Esophagus squamous epithelium (tissue), 5 donors: ENCODE measurements at regions not wholly inside any gene's neighbourhood (a gene's known extent, or its start where the extent isn't known, plus 50 kb on each side); places are given as distances from the start of the nearest gene placed in this dataset.

Experiments
- DNase-seq: peaks from one replicate; lab custom pipeline; 2025; lab: John Stamatoyannopoulos, UW
- H3K27ac ChIP-seq, 4 donors: fragments of 200-600 bp; sonication (generic); one replicate each; pipeline ENCODE4 v1.5.1; 2016 to 2019; ENCODE audit warnings: mild to moderate bottlenecking in 1 of 4
- H3K27me3 ChIP-seq, 4 donors: fragments of 200-600 bp; sonication (generic); 1 replicate in 3 of 4; 2 replicates in 1 of 4; pipeline versions ENCODE4 v1.5.1 to v1.6.0; 2017 to 2021; ENCODE audit warnings: antibody characterized with exemption in 1 of 4
- H3K36me3 ChIP-seq, 3 donors: fragments of 200-600 bp; sonication (generic); one replicate each; pipeline ENCODE4 v1.5.1; 2016 to 2019
- H3K4me1 ChIP-seq, 3 donors: fragments of 200-600 bp; sonication (generic); one replicate each; pipeline ENCODE4 v1.5.1; 2017 to 2019
- H3K4me3 ChIP-seq, 4 donors: fragments of 200-600 bp; sonication (generic); 1 replicate in 3 of 4; 2 replicates in 1 of 4; pipeline ENCODE4 v1.5.1; 2016 to 2019; ENCODE audit warnings: mild to moderate bottlenecking in 2 of 4, moderate library complexity in 1 of 4
- H3K9me3 ChIP-seq, 3 donors: fragments of 200-600 bp; sonication (generic); one replicate each; pipeline ENCODE4 v1.5.1; 2016 to 2019
- CTCF ChIP-seq, 6 experiments: fragments of 450-650 bp in 4 of 6; fragments of 200-600 bp in 2 of 6; sonication (generic) in 2 of 6; IDR thresholded peaks; one replicate each; pipeline ENCODE4 v1.5.1; 2016 to 2019; ENCODE audit warnings: antibody characterized with exemption in 6 of 6, mild to moderate bottlenecking in 4 of 6, moderate library complexity in 4 of 6
- POLR2A ChIP-seq, 4 donors: fragments of 450-650 bp; IDR thresholded peaks; one replicate each; pipeline ENCODE4 v1.6.1; 2017; ENCODE audit warnings: antibody characterized with exemption in 4 of 4, mild to moderate bottlenecking in 4 of 4, moderate library complexity in 3 of 4
- WGBS, 2 donors: methylation state at CpG; one replicate each; pipeline ENCODE4 v1.1.5; 2018; 5-methylcytosine and 5-hydroxymethylcytosine counted together
- intact Hi-C: fragments of 100-400 bp; cut with DNase I; formaldehyde crosslinking; loops from one replicate; pipeline ENCODE4 v1.15.0; 2022
- donor health status: DM: yes; HTN: yes; CAD: no.

- Histone ChIP-seq H3K4me1 (peaks cover 0 to 22% (median 7%) of the 10 kb centered on the region in 3 donors), H3K36me3 (no peaks in the 10 kb centered on the region), H3K27me3 (peaks cover 0 to 60% (median 0%) of the 10 kb centered on the region in 4 donors), H3K4me3 (peak overlapping the region; percentile 9 to 57 (median 24)), H3K9me3 (no peaks in the 10 kb centered on the region), H3K27ac (no peak overlapping the region)
- 13% methylated on average over 15 of the region's 15 CpGs for WGBS, 2 donors
- TF ChIP-seq CTCF (IDR thresholded peaks at IDR 0.05) (no peak), POLR2A (IDR thresholded peaks at IDR 0.05) (no peak)
- intact Hi-C loops = no loop called here
- DNase-seq = no peak
Measured at GRCh38 chr9:79256691-79257213, 315.0 kb upstream of the TLE4 start.

GRCh38 chr9:79257228-79257781, 314.5 kb upstream of the TLE4 start:
- DNase-seq = no peak
- WGBS, 2 donors = 7 to 24% methylated on average over 10 to 11 of the region's 19 CpGs
- H3K4me3 ChIP-seq = peak overlapping the region; percentile 9 to 57 (median 24)

GRCh38 chr9:79257790-79258351, 313.9 kb upstream of the TLE4 start:
- intact Hi-C loops = no loop called here
- H3K4me3 ChIP-seq = peak overlapping the region in 3 of 4 donors; percentile 18 to 57 (median 29)
- DNase-seq = no peak

More at GRCh38 chr9:79257228-79257781, 314.5 kb upstream of the TLE4 start:
- H3K27me3 ChIP-seq = peaks cover 0 to 60% (median 0%) of the 10 kb centered on the region in 4 donors
- intact Hi-C loops = no loop called here
- TF ChIP-seq POLR2A (IDR thresholded peaks at IDR 0.05) = no peak
- no peak for TF ChIP-seq CTCF (IDR thresholded peaks at IDR 0.05)
- H3K27ac ChIP-seq = no peak overlapping the region
- H3K9me3 ChIP-seq = no peaks in the 10 kb centered on the region
- no peaks in the 10 kb centered on the region for H3K36me3 ChIP-seq
- H3K4me1 ChIP-seq = peaks cover 0 to 22% (median 7%) of the 10 kb centered on the region in 3 donors

GRCh38 chr9:79259858-79260257, 311.9 kb upstream of the TLE4 start:
- Histone ChIP-seq H3K36me3 (no peaks in the 10 kb centered on the region), H3K4me1 (peaks cover 0 to 22% (median 7%) of the 10 kb centered on the region in 3 donors), H3K9me3 (peaks cover 0 to 3% (median 0%) of the 10 kb centered on the region in 3 donors), H3K27ac (no peak overlapping the region), H3K27me3 (peaks cover 0 to 60% (median 0%) of the 10 kb centered on the region in 4 donors), H3K4me3 (no peak overlapping the region)
- 61 to 69% methylated on average over 4 of the region's 4 CpGs for WGBS, 2 donors
- intact Hi-C loops = no loop called here
- TF ChIP-seq CTCF (IDR thresholded peaks at IDR 0.05) (no peak), POLR2A (IDR thresholded peaks at IDR 0.05) (no peak)
- DNase-seq = no peak

More at GRCh38 chr9:79257790-79258351, 313.9 kb upstream of the TLE4 start:
- 61 to 62% methylated on average over 17 to 21 of the region's 21 CpGs for WGBS, 2 donors
- H3K27me3 ChIP-seq = peaks cover 0 to 60% (median 0%) of the 10 kb centered on the region in 4 donors
- H3K36me3 ChIP-seq = no peaks in the 10 kb centered on the region
- peaks cover 0 to 2% (median 0%) of the 10 kb centered on the region in 3 donors for H3K9me3 ChIP-seq
- H3K4me1 ChIP-seq = peaks cover 0 to 22% (median 7%) of the 10 kb centered on the region in 3 donors
- TF ChIP-seq POLR2A (IDR thresholded peaks at IDR 0.05) (no peak), CTCF (IDR thresholded peaks at IDR 0.05) (no peak)
- H3K27ac ChIP-seq = no peak overlapping the region

GRCh38 chr9:79263628-79264027, 308.1 kb upstream of the TLE4 start:
- DNase-seq = no peak
- Histone ChIP-seq H3K4me1 (no peaks in the 10 kb centered on the region), H3K4me3 (no peak overlapping the region), H3K27me3 (peaks cover 0 to 30% (median 0%) of the 10 kb centered on the region in 4 donors), H3K27ac (no peak overlapping the region), H3K36me3 (no peaks in the 10 kb centered on the region), H3K9me3 (peaks cover 0 to 3% (median 0%) of the 10 kb centered on the region in 3 donors)
- TF ChIP-seq CTCF (IDR thresholded peaks at IDR 0.05) = no peak
- no peak for TF ChIP-seq POLR2A (IDR thresholded peaks at IDR 0.05)
- intact Hi-C loops = no loop called here
- WGBS, 2 donors = 47 to 50% methylated on average over 1 of the region's 1 CpG
